H9 (cell line): ENCODE measurements at regions not wholly inside any gene's neighbourhood (a gene's known extent, or its start where the extent isn't known, plus 50 kb on each side); places are given as distances from the start of the nearest gene placed in this dataset.

Experiments used
- DNase-seq: peaks from one replicate; pipeline ENCODE4 v3.0.0-alpha.2; 2017
- H2AFZ ChIP-seq: one replicate; pipeline ENCODE4 v1.6.1; 2013; ENCODE audit warnings: mild to moderate bottlenecking, low read length, control low read depth, moderate library complexity
- H2AK5ac ChIP-seq: 2 replicates; pipeline ENCODE4 v1.6.1; 2013; ENCODE audit warnings: low read length, control low read depth, mixed read lengths; ENCODE audit not compliant: insufficient read length
- H2BK120ac ChIP-seq: one replicate; pipeline ENCODE4 v1.6.1; 2013; ENCODE audit warnings: low read depth, mild to moderate bottlenecking, low read length, control low read depth, inconsistent platforms; ENCODE audit not compliant: poor library complexity, severe bottlenecking
- H2BK12ac ChIP-seq: 2 replicates; pipeline ENCODE4 v1.6.1; 2013; ENCODE audit warnings: low read length, control low read depth, mixed read lengths, low read depth; ENCODE audit not compliant: insufficient read length
- H2BK15ac ChIP-seq: 2 replicates; pipeline ENCODE4 v1.6.1; 2013; ENCODE audit warnings: low read depth, low read length, control low read depth
- H2BK20ac ChIP-seq: one replicate; pipeline ENCODE4 v1.6.1; 2013; ENCODE audit warnings: low read depth, mild to moderate bottlenecking, low read length, control low read depth, inconsistent platforms; ENCODE audit not compliant: poor library complexity, severe bottlenecking
- H2BK5ac ChIP-seq: 2 replicates; pipeline ENCODE4 v1.6.1; 2013; ENCODE audit warnings: low read length, control low read depth, mixed read lengths; ENCODE audit not compliant: insufficient read length
- H3K14ac ChIP-seq: 2 replicates; pipeline ENCODE4 v1.6.1; 2013; ENCODE audit warnings: low read length, control low read depth; ENCODE audit not compliant: insufficient read depth
- H3K18ac ChIP-seq: 2 replicates; pipeline ENCODE4 v1.6.1; 2013; ENCODE audit warnings: low read depth, mild to moderate bottlenecking, mixed read lengths, low read length, control low read depth; ENCODE audit not compliant: insufficient read length
- H3K23ac ChIP-seq: 2 replicates; pipeline ENCODE4 v1.6.1; 2013; ENCODE audit warnings: low read length, control low read depth, mixed read lengths, low read depth; ENCODE audit not compliant: insufficient read length
- H3K23me2 ChIP-seq: 2 replicates; pipeline ENCODE4 v1.6.1; 2013; ENCODE audit warnings: low read depth, mild to moderate bottlenecking, mixed read lengths, low read length, control low read depth; ENCODE audit not compliant: insufficient read length, poor library complexity, severe bottlenecking
- H3K27ac ChIP-seq: 2 replicates; pipeline ENCODE4 v1.5.1; 2013; ENCODE audit warnings: low read length, control low read depth, mixed read lengths, low read depth; ENCODE audit not compliant: insufficient read length
- H3K27me3 ChIP-seq: 2 replicates; pipeline ENCODE4 v1.6.1; 2013; ENCODE audit warnings: low read length, control low read depth, inconsistent platforms; ENCODE audit not compliant: insufficient read depth
- H3K4ac ChIP-seq: 2 replicates; pipeline ENCODE4 v1.6.1; 2013; ENCODE audit warnings: low read depth, mild to moderate bottlenecking, control low read depth, inconsistent platforms, low read length, moderate library complexity
- H3K4me1 ChIP-seq: 2 replicates; pipeline ENCODE4 v1.6.1; 2013; ENCODE audit warnings: low read length, control low read depth, inconsistent platforms; ENCODE audit not compliant: insufficient read depth
- H3K4me2 ChIP-seq: 2 replicates; pipeline ENCODE4 v1.6.1; 2013; ENCODE audit warnings: low read length, control low read depth, mixed read lengths; ENCODE audit not compliant: insufficient read length, insufficient read depth
- H3K56ac ChIP-seq: 2 replicates; pipeline ENCODE4 v1.6.1; 2013; ENCODE audit warnings: low read depth, mild to moderate bottlenecking, mixed read lengths, low read length, control low read depth; ENCODE audit not compliant: insufficient read length
- H3K79me1 ChIP-seq: 2 replicates; pipeline ENCODE4 v1.6.1; 2013; ENCODE audit warnings: low read depth, mild to moderate bottlenecking, moderate library complexity, low read length, control low read depth, inconsistent platforms; ENCODE audit not compliant: insufficient read depth, poor library complexity, severe bottlenecking
- H3K79me2 ChIP-seq: 2 replicates; pipeline ENCODE4 v1.6.1; 2013; ENCODE audit warnings: low read length, control low read depth, inconsistent platforms; ENCODE audit not compliant: insufficient read depth
- H3K9ac ChIP-seq: 2 replicates; pipeline ENCODE4 v1.6.1; 2013; ENCODE audit warnings: low read length, control low read depth, mixed read lengths; ENCODE audit not compliant: insufficient read length; ENCODE audit errors: extremely low read depth
- H3K9me3 ChIP-seq: one replicate; pipeline ENCODE4 v1.6.1; 2013; ENCODE audit warnings: low read depth, low read length, inconsistent platforms; ENCODE audit not compliant: control insufficient read depth
- H3T11ph ChIP-seq: one replicate; pipeline ENCODE4 v1.6.1; 2013; ENCODE audit warnings: mild to moderate bottlenecking, low read length, control low read depth, inconsistent platforms
- H4K20me1 ChIP-seq: one replicate; pipeline ENCODE4 v1.6.1; 2013; ENCODE audit not compliant: control insufficient read depth, insufficient read length, insufficient read depth
- H4K5ac ChIP-seq: 2 replicates; pipeline ENCODE4 v1.6.1; 2013; ENCODE audit warnings: low read depth, mild to moderate bottlenecking, mixed read lengths, low read length, control low read depth; ENCODE audit not compliant: insufficient read length
- H4K8ac ChIP-seq: replicated peaks from 2 replicates; pipeline ENCODE4 v1.6.1; 2013; ENCODE audit warnings: low read length, control low read depth, mixed read lengths, low read depth; ENCODE audit not compliant: insufficient read length
- H4K91ac ChIP-seq: 2 replicates; pipeline ENCODE4 v1.6.1; 2013; ENCODE audit warnings: low read depth, mild to moderate bottlenecking, moderate library complexity, mixed read lengths, low read length, control low read depth; ENCODE audit not compliant: insufficient read length
- H3K27ac Mint-ChIP-seq, 3 experiments: 2 replicates in 2 of 3; 3 replicates in 1 of 3; pipeline ENCODE4 v1.8.0; 2020 to 2021; ENCODE audit warnings: mixed read lengths in 3 of 3, mild to moderate bottlenecking in 1 of 3, moderate library complexity in 1 of 3
- H3K27me3 Mint-ChIP-seq: 2 replicates; pipeline ENCODE4 v1.8.0; 2021; ENCODE audit warnings: low read depth, mild to moderate bottlenecking, moderate library complexity, mixed read lengths
- H3K36me3 Mint-ChIP-seq, 3 experiments: 2 replicates in 2 of 3; 3 replicates in 1 of 3; pipeline ENCODE4 v1.8.0; 2020 to 2021; ENCODE audit warnings: low read depth in 3 of 3, mixed read lengths in 3 of 3; ENCODE audit not compliant: insufficient read depth in 1 of 3
- H3K4me1 Mint-ChIP-seq, 2 experiments: 2 replicates each; pipeline ENCODE4 v1.8.0; 2020; ENCODE audit warnings: mixed read lengths in 2 of 2
- H3K4me3 Mint-ChIP-seq, 2 experiments: 2 replicates in 1 of 2; 3 replicates in 1 of 2; pipeline ENCODE4 v1.8.0; 2020 to 2021; ENCODE audit warnings: mild to moderate bottlenecking in 2 of 2, mixed read lengths in 2 of 2, moderate library complexity in 1 of 2
- H3K9me3 Mint-ChIP-seq, 2 experiments: 2 replicates in 1 of 2; 3 replicates in 1 of 2; pipeline ENCODE4 v1.8.0; 2020; ENCODE audit warnings: mild to moderate bottlenecking in 2 of 2, mixed read lengths in 2 of 2, moderate library complexity in 1 of 2
- CTCF ChIP-seq: fragments of 200-600 bp; sonication (generic); conservative IDR thresholded peaks from 3 replicates; pipeline ENCODE4 v1.8.0; 2021; ENCODE audit warnings: antibody characterized with exemption, mild to moderate bottlenecking

- Mint-ChIP-seq H3K27me3 (no peaks in the 10 kb centered on the region), H3K36me3 (no peaks in the 10 kb centered on the region)
- no peak overlapping the region for H2BK20ac ChIP-seq
Observed at GRCh38 chr3:166446291-166446690, 609.1 kb upstream of the BCHE start.

More at GRCh38 chr3:166446291-166446690, 609.1 kb upstream of the BCHE start:
- Histone ChIP-seq H4K91ac (no peak overlapping the region), H3K4ac (no peak overlapping the region), H3K14ac (no peak overlapping the region), H3K23ac (no peak overlapping the region), H3K9ac (no peak overlapping the region), H2BK12ac (no peak overlapping the region), H3K4me1 (no peaks in the 10 kb centered on the region), H3K18ac (no peak overlapping the region), H2BK120ac (no peak overlapping the region), H2BK5ac (no peak overlapping the region), H2AFZ (no peak overlapping the region), H3K9me3 (no peaks in the 10 kb centered on the region), H3K4me2 (no peak overlapping the region), H4K20me1 (no peaks in the 10 kb centered on the region), H3K27me3 (no peaks in the 10 kb centered on the region), H4K8ac (no peak overlapping the region), H2AK5ac (no peak overlapping the region), H3T11ph (no peak overlapping the region), H3K79me2 (no peaks in the 10 kb centered on the region), H4K5ac (no peak overlapping the region), H3K56ac (no peak overlapping the region), H3K23me2 (no peaks in the 10 kb centered on the region), H2BK15ac (no peak overlapping the region), H3K79me1 (no peaks in the 10 kb centered on the region), H3K27ac (no peak overlapping the region)
- DNase-seq = no peak
- Mint-ChIP-seq H3K9me3 (no peaks in the 10 kb centered on the region), H3K27ac (no peak overlapping the region), H3K4me3 (no peak overlapping the region), H3K4me1 (peaks cover 7 to 12% of the 10 kb centered on the region in 2 experiments; a peak in 3 of 4 replicates)
- no peak for TF ChIP-seq CTCF
